ENCODE measurements at regions not wholly inside any gene's neighbourhood (a gene's known extent, or its start where the extent isn't known, plus 50 kb on each side); places are given as distances from the start of the nearest gene placed in this dataset.

DNA sequence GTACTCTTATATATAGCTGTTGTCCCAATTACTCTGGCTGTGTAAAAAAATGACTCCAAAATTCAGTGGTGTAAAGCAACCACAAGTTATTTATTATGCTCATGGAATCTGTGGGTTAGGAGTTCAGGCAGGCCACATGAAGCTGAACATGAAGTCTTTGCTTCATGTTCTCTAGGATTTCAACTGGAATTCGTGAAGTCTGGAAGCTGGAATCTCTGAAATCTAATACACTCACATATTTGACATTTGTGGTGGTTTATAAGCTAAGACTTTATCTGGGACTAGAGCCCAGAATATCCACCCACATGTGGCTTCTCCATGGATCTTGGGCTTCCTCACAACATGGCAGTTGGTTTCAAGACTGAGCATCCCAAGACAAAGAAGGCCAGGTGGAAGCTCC lies 430.6 kb downstream of the MIAT start:
- no peaks in the 10 kb centered on the region for H3K27me3 ChIP-seq (replicated peaks in 1 of 4; ENCODE audit: control insufficient read depth in 3 of 4, extremely low read depth in 1 of 4, insufficient read depth in 3 of 4, low read length in 3 of 4)
- no peak overlapping the region for H4K5ac ChIP-seq (ENCODE audit: insufficient read length, low read depth, low read length)
- no peak overlapping the region for H3K4ac ChIP-seq (replicated peaks; ENCODE audit: insufficient read length, low read depth, low read length)
- no peak overlapping the region for H3K23ac ChIP-seq (ENCODE audit: insufficient read length)
- H3K23me2 ChIP-seq (ENCODE audit: low read depth, low read length), result peaks cover 6% of the 10 kb centered on the region
- H3K36me3 ChIP-seq (ENCODE audit: control insufficient read depth in 2 of 4, insufficient read depth in 4 of 4, low read length in 3 of 4), result no peaks in the 10 kb centered on the region; a peak in 1 of 8 replicates
- no peak overlapping the region for H2AK5ac ChIP-seq (ENCODE audit: low read depth, low read length)
- no peak overlapping the region for H3K4me3 ChIP-seq (ENCODE audit: extremely low read depth in 1 of 4, insufficient read depth in 2 of 4, low read depth in 3 of 4, low read length in 4 of 4)
- H4K91ac ChIP-seq (replicated peaks; ENCODE audit: insufficient read length, low read length), result no peak overlapping the region
- TF ChIP-seq SIRT6 (IDR thresholded peaks at IDR 0.05; ENCODE audit: low read length) (no peak), RFX5 (IDR thresholded peaks at IDR 0.05; ENCODE audit: borderline replicate concordance, low read depth, low read length) (no peak), HDAC2 (IDR thresholded peaks at IDR 0.05; ENCODE audit: borderline replicate concordance in 1 of 2, low read depth in 2 of 2, low read length in 2 of 2) (no peak), POU5F1 (IDR thresholded peaks at IDR 0.05; ENCODE audit: low read depth, low read length) (no peak)
- DNase-seq (ENCODE audit: low read depth in 1 of 2, low spot score in 2 of 2), result no peak
- no peak overlapping the region for H2BK20ac ChIP-seq (ENCODE audit: low read length)
- H3K14ac ChIP-seq (ENCODE audit: insufficient read length), result no peak overlapping the region
- no peak for FAIRE-seq
- H2BK15ac ChIP-seq (ENCODE audit: low read length), result no peak overlapping the region
- H3K4me2 ChIP-seq (ENCODE audit: insufficient read depth in 1 of 2, low read depth in 2 of 2, low read length in 2 of 2), result no peak overlapping the region
- H2BK12ac ChIP-seq (ENCODE audit: low read depth, low read length), result no peak overlapping the region
- ChIA-PET POLR2A (ENCODE audit: partially characterized antibody) (no interaction called here), CTCF (ENCODE audit: partially characterized antibody) (no interaction called here)
- no peak overlapping the region for H2BK120ac ChIP-seq (replicated peaks; ENCODE audit: low read depth, low read length)
- no peaks in the 10 kb centered on the region for H3K79me1 ChIP-seq (ENCODE audit: low read depth, low read length)
- H2BK5ac ChIP-seq (ENCODE audit: low read depth, low read length), result no peak overlapping the region
- H4K8ac ChIP-seq (ENCODE audit: extremely low read depth, insufficient read depth, low read length), result no peak overlapping the region
- H3K79me2 ChIP-seq (ENCODE audit: control insufficient read depth in 1 of 2, insufficient read depth in 2 of 2, low read length in 2 of 2), result no peaks in the 10 kb centered on the region; a peak in 1 of 4 replicates
- peaks cover 0 to 10% (median 6%) of the 10 kb centered on the region in 4 experiments; a peak in 6 of 7 replicates for H3K4me1 ChIP-seq (replicated peaks in 1 of 4; ENCODE audit: control insufficient read depth in 3 of 4, insufficient read depth in 4 of 4, low read length in 3 of 4)
- 0% methylated on average over 1 of the region's 1 CpG; no CpG with 5 or more reads in 1 of the 2 experiments for WGBS, 2 experiments (ENCODE audit: extremely low coverage in 1 of 2, insufficient coverage in 1 of 2, insufficient read length in 1 of 2, insufficient replicate concordance in 2 of 2, low coverage in 1 of 2, low lambda C conversion rate in 2 of 2, missing lambda C conversion rate in 1 of 2)
- H2AFZ ChIP-seq (ENCODE audit: low read length), result no peak overlapping the region
- H3K9me3 ChIP-seq (ENCODE audit: insufficient read depth in 2 of 2, low read depth in 1 of 2, low read length in 1 of 2), result no peaks in the 10 kb centered on the region
- H3K9ac ChIP-seq (replicated peaks in 1 of 4; ENCODE audit: extremely low read depth in 1 of 4, low read depth in 3 of 4, low read length in 3 of 4), result no peak overlapping the region
- H3K18ac ChIP-seq (ENCODE audit: extremely low read depth, low read length), result no peak overlapping the region
- H4K20me1 ChIP-seq (replicated peaks in 1 of 2; ENCODE audit: control insufficient read depth in 1 of 2, insufficient read depth in 2 of 2, low read length in 2 of 2), result peaks cover 0 to under 1% of the 10 kb centered on the region in 2 experiments
- no peak overlapping the region for H3K56ac ChIP-seq (replicated peaks; ENCODE audit: insufficient read length, low read depth, low read length)
- H3K27ac ChIP-seq (ENCODE audit: low read depth, low read length), result no peak overlapping the region

Measured in H1 (cell line).